Activated B cell treated with CpG ODN at 0.5 μM for 24 hours (primary cell): ENCODE measurements at regions not wholly inside any gene's neighbourhood (a gene's known extent, or its start where the extent isn't known, plus 50 kb on each side); places are given as distances from the start of the nearest gene placed in this dataset.

Experiments
- ATAC-seq: fragments of 200-7000 bp; cut with Tn5 transposase; one replicate; pipeline ENCODE4 v1.10.0; 2021; ENCODE audit warnings: low read depth, mild to moderate bottlenecking, moderate library complexity
- CTCF ChIA-PET: fragments of 350-600 bp; sonication (Branson Sonifier 250); formaldehyde crosslinking; loops from one replicate; lab custom pipeline; 2021; ENCODE audit warnings: antibody characterized with exemption; lab: Charles Lee
- POLR2A ChIA-PET: fragments of 350-600 bp; sonication (Branson Sonifier 250); formaldehyde crosslinking; loops from one replicate; lab custom pipeline; 2021; ENCODE audit warnings: antibody characterized with exemption; lab: Charles Lee
- DNase-seq: peaks from one replicate; pipeline ENCODE4 v3.0.0; 2022
- H3K27ac Mint-ChIP-seq: one replicate; pipeline ENCODE4 v1.8.0; 2020; ENCODE audit warnings: mixed read lengths
- H3K27me3 Mint-ChIP-seq: one replicate; pipeline ENCODE4 v1.8.0; 2021; ENCODE audit warnings: mixed read lengths
- H3K36me3 Mint-ChIP-seq: one replicate; pipeline ENCODE4 v1.8.0; 2021; ENCODE audit warnings: low read depth, mixed read lengths
- H3K4me1 Mint-ChIP-seq: one replicate; pipeline ENCODE4 v1.8.0; 2021; ENCODE audit warnings: mixed read lengths
- H3K4me3 Mint-ChIP-seq: one replicate; pipeline ENCODE4 v1.8.0; 2020; ENCODE audit warnings: mild to moderate bottlenecking, mixed read lengths
- H3K9me3 Mint-ChIP-seq: one replicate; pipeline ENCODE4 v1.8.0; 2020; ENCODE audit warnings: mixed read lengths
- CTCF ChIP-seq: fragments of 200-600 bp; IDR thresholded peaks from one replicate; pipeline ENCODE4 v1.8.0; 2022; ENCODE audit warnings: antibody characterized with exemption, mild to moderate bottlenecking
- intact Hi-C: fragments of 100-400 bp; cut with micrococcal nuclease; formaldehyde crosslinking; loops from one replicate; pipeline ENCODE4 v1.15.1; 2024

DNA sequence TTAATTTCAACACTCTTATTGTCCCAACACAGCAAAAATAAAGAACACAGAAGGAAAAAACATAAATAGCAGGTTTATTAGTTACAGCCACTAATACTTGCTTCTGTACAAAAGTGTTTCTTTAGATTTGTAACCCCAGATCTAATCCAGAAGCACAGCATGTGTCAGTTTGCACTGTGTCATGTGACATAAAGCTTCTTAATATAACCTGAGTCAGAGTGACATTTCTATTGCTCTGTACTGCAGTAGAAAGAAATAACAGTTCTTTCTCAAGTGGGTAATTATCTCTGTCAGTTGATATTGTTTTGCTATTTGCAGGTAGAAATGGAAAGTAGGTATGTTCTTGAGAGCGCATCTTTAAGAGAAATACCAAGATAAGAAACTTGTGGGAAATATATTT is 422.5 kb downstream of the ZIC3 start:
- Mint-ChIP-seq H3K36me3 (no peaks in the 10 kb centered on the region), H3K4me3 (no peak overlapping the region), H3K27ac (no peak overlapping the region), H3K4me1 (no peaks in the 10 kb centered on the region), H3K27me3 (no peaks in the 10 kb centered on the region), H3K9me3 (no peaks in the 10 kb centered on the region)
- no peak for ATAC-seq
- no peak for TF ChIP-seq CTCF
- DNase-seq, result no peak
- intact Hi-C loops, result no loop called here
- CTCF ChIA-PET, result no interaction called here
- POLR2A ChIA-PET, result no interaction called here

GRCh38 chrX:137998619-137999018 is 432.7 kb downstream of the ZIC3 start:
- CTCF ChIA-PET, result no interaction called here

DNA sequence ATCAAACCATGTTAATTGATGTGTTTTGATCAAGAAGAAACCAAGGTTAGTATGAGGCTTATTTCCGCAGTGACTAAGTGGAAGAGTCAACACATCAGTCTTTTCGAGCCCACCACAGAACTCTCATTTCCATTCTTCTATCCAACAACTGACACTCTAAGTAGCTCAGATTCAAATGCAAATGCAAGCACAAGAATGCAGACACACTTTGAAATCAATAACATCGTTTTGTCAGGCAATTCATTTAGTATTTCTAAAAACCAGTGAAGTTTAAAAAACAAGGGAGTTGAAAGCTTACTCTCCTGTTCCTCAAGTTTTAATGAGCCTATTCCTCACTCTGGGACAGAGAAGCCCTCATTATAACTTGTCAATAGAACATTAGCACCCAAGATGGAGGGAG is 433.1 kb downstream of the ZIC3 start:
- no peak for TF ChIP-seq CTCF

More at GRCh38 chrX:137998619-137999018, 432.7 kb downstream of the ZIC3 start:
- Mint-ChIP-seq H3K9me3 (no peaks in the 10 kb centered on the region), H3K4me1 (no peaks in the 10 kb centered on the region), H3K27ac (no peak overlapping the region), H3K4me3 (no peak overlapping the region), H3K36me3 (no peaks in the 10 kb centered on the region), H3K27me3 (no peaks in the 10 kb centered on the region)
- ATAC-seq (no peak), DNase-seq (no peak)
- intact Hi-C loops, result no loop called here
- TF ChIP-seq CTCF, result no peak
- POLR2A ChIA-PET, result no interaction called here

DNA sequence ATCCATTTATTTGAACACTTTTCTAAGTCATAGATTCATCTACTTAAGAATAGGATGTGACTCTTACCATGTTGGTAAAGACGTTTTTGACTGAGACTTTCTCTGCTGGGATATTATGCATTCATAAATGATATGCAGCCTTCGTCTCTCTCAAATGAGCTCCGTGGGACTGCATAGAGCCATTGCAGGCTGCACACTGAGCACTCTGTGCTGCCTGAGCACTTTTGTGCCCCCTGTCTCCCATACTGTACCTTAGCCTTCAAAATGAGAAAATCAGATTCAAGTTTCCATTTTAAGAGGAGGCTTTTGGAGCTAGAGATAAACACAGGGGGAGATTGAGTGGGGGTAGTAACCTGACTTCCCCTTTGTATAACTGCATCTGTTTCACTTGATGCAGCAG is 433.6 kb downstream of the ZIC3 start:
- H3K27ac Mint-ChIP-seq, result no peak overlapping the region
- no peaks in the 10 kb centered on the region for H3K4me1 Mint-ChIP-seq
- ChIA-PET CTCF (no interaction called here), POLR2A (no interaction called here)
- no peak for DNase-seq
- ATAC-seq, result no peak
- H3K36me3 Mint-ChIP-seq, result no peaks in the 10 kb centered on the region
- H3K4me3 Mint-ChIP-seq, result no peak overlapping the region
- intact Hi-C loops, result no loop called here
- H3K9me3 Mint-ChIP-seq, result no peaks in the 10 kb centered on the region
- TF ChIP-seq CTCF, result no peak
- H3K27me3 Mint-ChIP-seq, result no peaks in the 10 kb centered on the region

More for the DNA sequence above, 433.1 kb downstream of the ZIC3 start:
- Mint-ChIP-seq H3K4me1 (no peaks in the 10 kb centered on the region), H3K9me3 (no peaks in the 10 kb centered on the region), H3K4me3 (no peak overlapping the region), H3K27me3 (no peaks in the 10 kb centered on the region), H3K27ac (no peak overlapping the region), H3K36me3 (no peaks in the 10 kb centered on the region)
- no peak for DNase-seq
- intact Hi-C loops, result no loop called here
- no peak for ATAC-seq
- CTCF ChIA-PET, result no interaction called here
- POLR2A ChIA-PET, result no interaction called here

- TF ChIP-seq CTCF, result no peak
- no peak overlapping the region for H3K27ac Mint-ChIP-seq
- DNase-seq (no peak), ATAC-seq (no peak)
- H3K4me1 Mint-ChIP-seq, result no peaks in the 10 kb centered on the region
- H3K9me3 Mint-ChIP-seq, result no peaks in the 10 kb centered on the region
- CTCF ChIA-PET, result no interaction called here
- H3K4me3 Mint-ChIP-seq, result no peak overlapping the region
- no peaks in the 10 kb centered on the region for H3K27me3 Mint-ChIP-seq
- intact Hi-C loops, result no loop called here
- POLR2A ChIA-PET, result no interaction called here
- H3K36me3 Mint-ChIP-seq, result no peaks in the 10 kb centered on the region
These were observed 435.3 kb downstream of the ZIC3 start for GRCh38 chrX:138001226-138001625.
